ENCODE measurements at regions not wholly inside any gene's neighbourhood (a gene's known extent, or its start where the extent isn't known, plus 50 kb on each side); places are given as distances from the start of the nearest gene placed in this dataset.

DNA sequence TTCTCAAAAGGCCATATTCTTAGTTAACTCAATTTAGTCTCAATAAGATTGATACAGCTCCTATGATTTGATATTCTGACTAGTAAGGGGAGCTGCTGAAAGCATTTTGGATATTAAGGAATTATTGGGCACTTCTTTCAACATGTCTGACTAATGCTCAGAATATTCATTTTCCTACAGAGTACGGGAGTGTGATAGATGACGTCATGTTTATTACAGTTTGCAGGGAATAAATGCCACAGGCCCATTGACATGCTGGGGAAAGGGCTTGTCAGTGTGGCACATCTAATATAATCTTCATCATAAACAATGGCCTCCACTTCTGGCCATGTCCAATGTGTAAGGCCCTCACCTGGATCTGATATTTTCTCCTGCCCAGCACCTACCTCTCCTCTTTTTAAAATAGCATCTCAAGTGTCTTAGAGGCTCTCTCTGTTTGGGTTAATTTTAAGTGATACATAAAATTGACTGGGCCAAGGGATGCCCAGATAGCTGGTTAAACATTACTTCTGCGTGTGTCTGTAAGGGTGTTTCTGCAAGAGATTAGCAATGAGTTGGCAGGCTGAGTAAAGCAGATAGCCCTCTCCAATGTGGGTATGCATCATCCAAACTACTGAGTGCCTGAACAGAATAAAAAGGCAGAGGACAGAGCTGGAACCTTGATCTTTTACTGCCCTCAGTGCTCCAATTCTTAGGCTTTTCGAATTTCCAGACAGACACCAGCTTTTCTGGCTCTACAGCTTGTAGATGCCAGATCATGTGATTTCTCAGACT is 99.3 kb downstream of the SLC24A2 start:
- Histone ChIP-seq H3K27me3 (no peaks in the 10 kb centered on the region), H3K27ac (no peak overlapping the region), H3K9me3 (no peaks in the 10 kb centered on the region), H3K36me3 (no peaks in the 10 kb centered on the region), H3K4me3 (no peak overlapping the region), H3K4me1 (no peaks in the 10 kb centered on the region)
- no peak for TF ChIP-seq POLR2A (IDR thresholded peaks at IDR 0.05)
- TF ChIP-seq, protein P1, sequence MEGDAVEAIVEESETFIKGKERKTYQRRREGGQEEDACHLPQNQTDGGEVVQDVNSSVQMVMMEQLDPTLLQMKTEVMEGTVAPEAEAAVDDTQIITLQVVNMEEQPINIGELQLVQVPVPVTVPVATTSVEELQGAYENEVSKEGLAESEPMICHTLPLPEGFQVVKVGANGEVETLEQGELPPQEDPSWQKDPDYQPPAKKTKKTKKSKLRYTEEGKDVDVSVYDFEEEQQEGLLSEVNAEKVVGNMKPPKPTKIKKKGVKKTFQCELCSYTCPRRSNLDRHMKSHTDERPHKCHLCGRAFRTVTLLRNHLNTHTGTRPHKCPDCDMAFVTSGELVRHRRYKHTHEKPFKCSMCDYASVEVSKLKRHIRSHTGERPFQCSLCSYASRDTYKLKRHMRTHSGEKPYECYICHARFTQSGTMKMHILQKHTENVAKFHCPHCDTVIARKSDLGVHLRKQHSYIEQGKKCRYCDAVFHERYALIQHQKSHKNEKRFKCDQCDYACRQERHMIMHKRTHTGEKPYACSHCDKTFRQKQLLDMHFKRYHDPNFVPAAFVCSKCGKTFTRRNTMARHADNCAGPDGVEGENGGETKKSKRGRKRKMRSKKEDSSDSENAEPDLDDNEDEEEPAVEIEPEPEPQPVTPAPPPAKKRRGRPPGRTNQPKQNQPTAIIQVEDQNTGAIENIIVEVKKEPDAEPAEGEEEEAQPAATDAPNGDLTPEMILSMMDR (IDR thresholded peaks at IDR 0.05) = no peak
- DNase-seq = no peak

DNA sequence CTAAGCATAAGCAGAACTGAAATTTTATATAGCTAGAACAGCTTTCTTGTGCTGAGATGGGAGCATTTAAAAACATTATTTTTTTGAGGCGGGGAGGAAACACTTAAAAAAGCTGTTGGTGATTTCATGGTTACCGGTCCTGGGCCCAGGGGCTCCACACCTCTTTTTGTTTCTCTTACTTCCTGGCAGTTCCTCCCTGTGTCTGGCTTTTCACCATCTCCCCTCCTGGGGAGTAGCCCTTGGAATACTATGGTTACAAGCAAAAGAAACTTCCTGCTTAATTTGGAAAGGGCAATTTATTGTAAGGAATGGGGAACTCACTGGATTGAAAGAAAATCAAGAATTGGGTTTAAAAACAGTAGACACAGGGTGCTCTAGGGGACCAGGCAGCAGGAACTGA is 105.1 kb downstream of the SLC24A2 start:
- TF ChIP-seq, protein P1 (IDR thresholded peaks at IDR 0.05) = no peak
- TF ChIP-seq POLR2A (IDR thresholded peaks at IDR 0.05) = no peak
- no peak for DNase-seq
- H3K27ac ChIP-seq = no peak overlapping the region

GRCh38 chr9:19682397-19682796 is 106.4 kb downstream of the SLC24A2 start:
- no peak for TF ChIP-seq POLR2A (IDR thresholded peaks at IDR 0.05)
- TF ChIP-seq, protein P1 (IDR thresholded peaks at IDR 0.05) = no peak
- H3K4me1 ChIP-seq = no peaks in the 10 kb centered on the region
- no peaks in the 10 kb centered on the region for H3K27me3 ChIP-seq
- no peak overlapping the region for H3K4me3 ChIP-seq
- no peak for DNase-seq
- no peak overlapping the region for H3K27ac ChIP-seq
- no peaks in the 10 kb centered on the region for H3K9me3 ChIP-seq
- no peaks in the 10 kb centered on the region for H3K36me3 ChIP-seq

More for the DNA sequence above, 105.1 kb downstream of the SLC24A2 start:
- H3K4me1 ChIP-seq = no peaks in the 10 kb centered on the region
- no peaks in the 10 kb centered on the region for H3K27me3 ChIP-seq
- H3K4me3 ChIP-seq = no peak overlapping the region
- H3K36me3 ChIP-seq = no peaks in the 10 kb centered on the region
- no peaks in the 10 kb centered on the region for H3K9me3 ChIP-seq

DNA sequence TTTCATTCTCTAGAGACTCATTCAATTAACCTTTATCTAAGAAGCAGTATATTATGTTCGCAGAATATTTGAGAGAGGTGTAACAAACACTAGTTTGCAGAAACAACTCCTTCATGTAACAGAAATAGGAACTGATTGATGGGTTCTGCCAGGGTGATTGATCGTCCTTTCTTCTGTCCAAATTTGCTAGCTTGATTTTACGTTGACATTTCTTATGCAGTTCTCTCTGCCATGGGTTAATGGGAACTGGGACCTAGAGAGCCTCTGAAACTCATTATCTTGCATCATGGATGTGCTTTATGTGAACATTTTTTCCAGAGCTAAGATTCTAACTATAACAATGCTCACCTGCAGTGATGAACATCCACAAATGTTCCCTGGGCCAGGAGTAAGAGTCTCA is 107.0 kb downstream of the SLC24A2 start:
- Histone ChIP-seq H3K27ac (no peak overlapping the region), H3K27me3 (no peaks in the 10 kb centered on the region), H3K36me3 (no peaks in the 10 kb centered on the region), H3K4me3 (no peak overlapping the region), H3K4me1 (no peaks in the 10 kb centered on the region), H3K9me3 (no peaks in the 10 kb centered on the region)
- no peak for DNase-seq
- TF ChIP-seq POLR2A (IDR thresholded peaks at IDR 0.05) = no peak
- TF ChIP-seq, protein P1 (IDR thresholded peaks at IDR 0.05) = no peak

GRCh38 chr9:19677924-19678323 is 110.9 kb downstream of the SLC24A2 start:
- H3K4me1 ChIP-seq = no peaks in the 10 kb centered on the region
- no peak overlapping the region for H3K27ac ChIP-seq
- TF ChIP-seq, protein P1 (IDR thresholded peaks at IDR 0.05) = no peak
- TF ChIP-seq POLR2A (IDR thresholded peaks at IDR 0.05) = no peak
- no peaks in the 10 kb centered on the region for H3K27me3 ChIP-seq
- no peaks in the 10 kb centered on the region for H3K9me3 ChIP-seq
- H3K4me3 ChIP-seq = no peak overlapping the region
- no peaks in the 10 kb centered on the region for H3K36me3 ChIP-seq
- DNase-seq = no peak

All from Peyer's patch (tissue), 4 donors.